Hepatocyte (in vitro differentiated cells): ENCODE measurements at regions not wholly inside any gene's neighbourhood (a gene's known extent, or its start where the extent isn't known, plus 50 kb on each side); places are given as distances from the start of the nearest gene placed in this dataset.
A peak's percentile ranks its signal among the peaks of the same experiment; 100 is the strongest.

Experiments used
- DNase-seq: peaks from one replicate; pipeline ENCODE4 v3.0.0-alpha.2; 2016; ENCODE audit warnings: low spot score
- H2AFZ ChIP-seq: fragments of 200-600 bp; sonication (generic); 2 replicates; pipeline ENCODE4 v1.6.0; 2016; ENCODE audit warnings: antibody characterized with exemption, mild to moderate bottlenecking
- H3K27ac ChIP-seq: fragments of 200-600 bp; sonication (generic); 2 replicates; pipeline ENCODE4 v1.5.1; 2016; ENCODE audit warnings: mild to moderate bottlenecking
- H3K27me3 ChIP-seq: fragments of 200-600 bp; sonication (generic); 2 replicates; pipeline ENCODE4 v1.6.1; 2016
- H3K36me3 ChIP-seq: fragments of 200-600 bp; sonication (generic); replicated peaks from 2 replicates; pipeline ENCODE4 v1.5.1; 2016; ENCODE audit warnings: low read depth; ENCODE audit not compliant: insufficient read depth
- H3K4me1 ChIP-seq: fragments of 200-600 bp; sonication (generic); 2 replicates; pipeline ENCODE4 v1.5.1; 2016; ENCODE audit warnings: mild to moderate bottlenecking, moderate library complexity; ENCODE audit not compliant: insufficient read depth
- H3K4me2 ChIP-seq: fragments of 200-600 bp; sonication (generic); 2 replicates; pipeline ENCODE4 v1.6.0; 2016
- H3K4me3 ChIP-seq: fragments of 200-600 bp; sonication (generic); 2 replicates; pipeline ENCODE4 v1.5.1; 2016; ENCODE audit warnings: mild to moderate bottlenecking
- H3K79me2 ChIP-seq: fragments of 200-600 bp; sonication (generic); 2 replicates; pipeline ENCODE4 v1.6.0; 2017; ENCODE audit warnings: mild to moderate bottlenecking
- H3K9me2 ChIP-seq: fragments of 200-600 bp; sonication (generic); replicated peaks from 2 replicates; pipeline ENCODE4 v1.6.0; 2017; ENCODE audit warnings: mild to moderate bottlenecking; ENCODE audit not compliant: insufficient read depth
- H3K9me3 ChIP-seq: fragments of 200-600 bp; sonication (generic); 2 replicates; pipeline ENCODE4 v1.5.1; 2016; ENCODE audit warnings: low read depth, mild to moderate bottlenecking
- H4K20me1 ChIP-seq: fragments of 200-600 bp; sonication (generic); 2 replicates; pipeline ENCODE4 v1.6.0; 2016; ENCODE audit warnings: mild to moderate bottlenecking; ENCODE audit not compliant: insufficient read depth, poor library complexity, severe bottlenecking
- EZH2 ChIP-seq: fragments of 200-600 bp; sonication (generic); IDR thresholded peaks from 2 replicates; pipeline ENCODE4 v1.6.1; 2016; ENCODE audit warnings: antibody characterized with exemption, mild to moderate bottlenecking, borderline replicate concordance
- EZH2phosphoT487 ChIP-seq: fragments of 200-600 bp; sonication (generic); IDR thresholded peaks from one replicate; pipeline ENCODE4 v1.6.1; 2018; ENCODE audit warnings: antibody characterized with exemption, mild to moderate bottlenecking, low read depth, moderate library complexity; ENCODE audit not compliant: unreplicated experiment, severe bottlenecking
- WGBS: methylation state at CpG from one replicate; pipeline ENCODE4 v1.1.6; 2016; ENCODE audit warnings: low lambda C conversion rate; ENCODE audit errors: missing lambda C conversion rate; 5-methylcytosine and 5-hydroxymethylcytosine counted together
- TF ChIP-seq, protein P1 (sequence below): fragments of 200-600 bp; sonication (generic); IDR thresholded peaks from 2 replicates; pipeline ENCODE4 v1.5.1; 2016; ENCODE audit warnings: antibody characterized with exemption, mild to moderate bottlenecking; ENCODE audit not compliant: poor library complexity

DNA sequence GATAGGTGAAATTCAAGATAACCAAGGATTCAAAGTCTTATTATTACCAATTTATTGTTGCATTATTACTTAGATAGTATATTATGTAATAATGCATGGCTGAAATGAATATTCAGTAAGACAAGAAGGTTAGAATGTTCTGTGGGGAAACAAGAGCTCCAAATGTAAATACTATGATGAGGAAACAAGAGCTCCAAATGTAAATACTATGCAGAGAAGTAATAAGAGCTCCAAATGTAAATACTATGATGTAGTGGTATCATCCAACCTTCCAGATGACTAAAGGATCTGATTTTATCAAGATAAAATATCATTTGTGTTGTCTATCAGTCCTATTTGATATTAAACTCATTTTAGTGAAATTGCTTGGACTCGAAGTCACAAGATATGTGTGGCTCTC is 82.2 kb upstream of the PCDH18 start:
- 89% methylated on average over 1 of the region's 1 CpG for WGBS
- no peaks in the 10 kb centered on the region for H3K9me3 ChIP-seq
- no peaks in the 10 kb centered on the region for H4K20me1 ChIP-seq

DNA sequence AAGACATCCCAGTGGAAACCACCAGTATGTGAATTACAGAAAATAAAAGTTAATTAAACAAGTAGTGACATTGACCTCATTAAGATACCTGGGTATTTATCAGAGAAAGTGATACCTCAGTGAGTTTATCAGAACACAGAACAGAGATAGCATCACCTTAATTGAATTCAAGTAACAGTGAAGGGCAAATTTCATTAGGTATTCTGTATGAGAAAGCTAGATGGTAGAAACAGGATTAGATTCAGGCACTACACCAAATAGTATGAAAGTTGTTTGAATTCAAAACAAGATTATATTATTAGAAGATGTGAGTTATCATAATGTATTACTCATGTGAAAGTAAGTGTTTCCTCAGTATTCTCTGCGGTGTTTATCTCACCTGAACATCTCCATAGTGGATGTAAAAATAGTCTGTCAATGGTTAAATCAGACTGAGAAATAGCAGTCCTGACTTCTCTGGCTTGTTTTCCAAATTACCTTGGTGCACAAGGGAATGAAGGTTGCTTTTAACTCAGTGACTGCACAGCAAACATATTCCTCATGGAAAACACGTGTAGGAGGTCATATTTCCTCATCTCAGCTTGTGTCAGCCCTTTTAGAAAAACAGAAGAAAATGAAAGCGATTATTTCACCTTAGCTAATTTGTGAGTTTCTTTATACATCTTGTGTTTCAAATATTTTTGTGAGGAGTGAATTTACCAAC is 79.9 kb upstream of the PCDH18 start:
- no peaks in the 10 kb centered on the region for H3K36me3 ChIP-seq
- whole genome bisulfite sequencing = 46% methylated on average over 3 of the region's 3 CpGs
- H4K20me1 ChIP-seq = no peaks in the 10 kb centered on the region
- H3K4me1 ChIP-seq = no peaks in the 10 kb centered on the region
- H2AFZ ChIP-seq = no peak overlapping the region
- H3K9me3 ChIP-seq = no peaks in the 10 kb centered on the region
- H3K79me2 ChIP-seq = no peaks in the 10 kb centered on the region
- no peak overlapping the region for H3K27ac ChIP-seq
- H3K4me3 ChIP-seq = no peak overlapping the region
- DNase-seq = no peak
- H3K4me2 ChIP-seq = no peak overlapping the region
- no peaks in the 10 kb centered on the region for H3K9me2 ChIP-seq
- TF ChIP-seq, protein P1, sequence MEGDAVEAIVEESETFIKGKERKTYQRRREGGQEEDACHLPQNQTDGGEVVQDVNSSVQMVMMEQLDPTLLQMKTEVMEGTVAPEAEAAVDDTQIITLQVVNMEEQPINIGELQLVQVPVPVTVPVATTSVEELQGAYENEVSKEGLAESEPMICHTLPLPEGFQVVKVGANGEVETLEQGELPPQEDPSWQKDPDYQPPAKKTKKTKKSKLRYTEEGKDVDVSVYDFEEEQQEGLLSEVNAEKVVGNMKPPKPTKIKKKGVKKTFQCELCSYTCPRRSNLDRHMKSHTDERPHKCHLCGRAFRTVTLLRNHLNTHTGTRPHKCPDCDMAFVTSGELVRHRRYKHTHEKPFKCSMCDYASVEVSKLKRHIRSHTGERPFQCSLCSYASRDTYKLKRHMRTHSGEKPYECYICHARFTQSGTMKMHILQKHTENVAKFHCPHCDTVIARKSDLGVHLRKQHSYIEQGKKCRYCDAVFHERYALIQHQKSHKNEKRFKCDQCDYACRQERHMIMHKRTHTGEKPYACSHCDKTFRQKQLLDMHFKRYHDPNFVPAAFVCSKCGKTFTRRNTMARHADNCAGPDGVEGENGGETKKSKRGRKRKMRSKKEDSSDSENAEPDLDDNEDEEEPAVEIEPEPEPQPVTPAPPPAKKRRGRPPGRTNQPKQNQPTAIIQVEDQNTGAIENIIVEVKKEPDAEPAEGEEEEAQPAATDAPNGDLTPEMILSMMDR = no peak
- TF ChIP-seq EZH2phosphoT487 (no peak), EZH2 (no peak)
- no peaks in the 10 kb centered on the region for H3K27me3 ChIP-seq

More for the DNA sequence above, 82.2 kb upstream of the PCDH18 start:
- H3K4me1 ChIP-seq = no peaks in the 10 kb centered on the region
- H3K27ac ChIP-seq = no peak overlapping the region
- no peak overlapping the region for H3K4me2 ChIP-seq
- H3K79me2 ChIP-seq = no peaks in the 10 kb centered on the region
- TF ChIP-seq EZH2 (no peak), EZH2phosphoT487 (no peak)
- TF ChIP-seq, protein P1 = no peak
- no peaks in the 10 kb centered on the region for H3K9me2 ChIP-seq
- no peak overlapping the region for H3K4me3 ChIP-seq
- H2AFZ ChIP-seq = no peak overlapping the region
- H3K36me3 ChIP-seq = no peaks in the 10 kb centered on the region
- H3K27me3 ChIP-seq = no peaks in the 10 kb centered on the region
- DNase-seq = no peak

DNA sequence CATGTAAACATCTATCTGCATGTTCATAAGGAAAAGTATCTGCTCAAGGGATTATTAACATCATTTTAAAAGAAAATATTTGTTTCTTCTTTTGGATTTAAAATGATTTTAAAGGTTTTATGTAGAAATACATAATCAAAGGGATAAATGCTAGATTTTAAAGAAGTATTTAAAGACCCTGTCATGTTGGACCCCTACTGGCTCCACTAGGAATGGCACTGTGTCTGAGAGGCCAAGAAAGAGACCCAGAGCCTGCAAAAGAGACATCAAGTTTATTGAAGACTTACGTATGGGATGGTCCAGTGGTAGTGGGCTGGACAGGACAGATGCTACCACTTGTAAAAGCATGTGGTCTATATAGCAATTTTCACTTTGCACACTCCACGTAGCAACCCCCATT is 78.7 kb upstream of the PCDH18 start:
- Histone ChIP-seq H3K27ac (no peak overlapping the region), H3K27me3 (no peaks in the 10 kb centered on the region), H3K79me2 (no peaks in the 10 kb centered on the region), H3K4me3 (no peak overlapping the region), H2AFZ (no peak overlapping the region), H3K9me3 (no peaks in the 10 kb centered on the region), H3K9me2 (no peaks in the 10 kb centered on the region), H3K4me1 (no peaks in the 10 kb centered on the region), H3K4me2 (no peak overlapping the region), H3K36me3 (no peaks in the 10 kb centered on the region), H4K20me1 (no peaks in the 10 kb centered on the region)
- DNase-seq = peak; percentile 19
- TF ChIP-seq, protein P1 = peak; percentile 33
- TF ChIP-seq EZH2 = no peak
- TF ChIP-seq EZH2phosphoT487 = no peak
- WGBS = 66% methylated on average over 2 of the region's 2 CpGs
